HT1080 (cell line): ENCODE measurements at regions not wholly inside any gene's neighbourhood (a gene's known extent, or its start where the extent isn't known, plus 50 kb on each side); places are given as distances from the start of the nearest gene placed in this dataset. TPM values are rescaled to one million over a fixed set of nuclear protein-coding genes. Genes with fewer than 3 reads are reported as not detected.

ENCODE experiments used
- DNase-seq: peaks from one replicate; pipeline ENCODE4 v3.0.0-alpha.2; 2015; ENCODE audit warnings: low read depth
- small RNA-seq: library from RNA; depleted of rRNA; stranded (forward); fragments of <200 nt; gene quantifications from one replicate; pipeline ENCODE3, GENCODE V24; 2014

- no peak for DNase-seq
Observed at GRCh38 chr2:134198006-134198634, 55.8 kb upstream of the MGAT5 start.

- no peak for DNase-seq
Observed at GRCh38 chr2:134199123-134199522, 54.7 kb upstream of the MGAT5 start.

GRCh38 chr2:134200036-134200618 lies 53.7 kb upstream of the MGAT5 start:
- DNase-seq: no peak

- no peak for DNase-seq
Observed at GRCh38 chr2:134201533-134201932, 52.3 kb upstream of the MGAT5 start.

- no peak for DNase-seq
Observed at GRCh38 chr2:134202371-134202770, 51.5 kb upstream of the MGAT5 start.

- DNase-seq: no peak
Observed at GRCh38 chr2:134203175-134203574, 50.7 kb upstream of the MGAT5 start.

Small RNAs in the stretch of these regions (small RNA-seq; reads per million reads assigned to genes)
- gene MIR3679: not detected
